Fibroblast of villous mesenchyme (primary cell): ENCODE measurements at regions not wholly inside any gene's neighbourhood (a gene's known extent, or its start where the extent isn't known, plus 50 kb on each side); places are given as distances from the start of the nearest gene placed in this dataset.
"Not testable (repeated sequence)": the region's sequence is repeated elsewhere in the genome, so short reads cannot be mapped to it uniquely, and the experiment has no call there.

Experiments used
- DNase-seq: peaks from one replicate; pipeline ENCODE4 v3.0.0-alpha.2; 2010; ENCODE audit warnings: low read depth
- H3K4me3 ChIP-seq: 2 replicates; pipeline ENCODE4 v1.5.1; 2011; ENCODE audit warnings: low read depth, mild to moderate bottlenecking, low read length
- TF ChIP-seq, protein P1 (sequence below): IDR thresholded peaks from 2 replicates; pipeline ENCODE4 v1.5.1; 2012; ENCODE audit warnings: low read depth, mild to moderate bottlenecking, low read length; ENCODE audit not compliant: insufficient read depth

DNA sequence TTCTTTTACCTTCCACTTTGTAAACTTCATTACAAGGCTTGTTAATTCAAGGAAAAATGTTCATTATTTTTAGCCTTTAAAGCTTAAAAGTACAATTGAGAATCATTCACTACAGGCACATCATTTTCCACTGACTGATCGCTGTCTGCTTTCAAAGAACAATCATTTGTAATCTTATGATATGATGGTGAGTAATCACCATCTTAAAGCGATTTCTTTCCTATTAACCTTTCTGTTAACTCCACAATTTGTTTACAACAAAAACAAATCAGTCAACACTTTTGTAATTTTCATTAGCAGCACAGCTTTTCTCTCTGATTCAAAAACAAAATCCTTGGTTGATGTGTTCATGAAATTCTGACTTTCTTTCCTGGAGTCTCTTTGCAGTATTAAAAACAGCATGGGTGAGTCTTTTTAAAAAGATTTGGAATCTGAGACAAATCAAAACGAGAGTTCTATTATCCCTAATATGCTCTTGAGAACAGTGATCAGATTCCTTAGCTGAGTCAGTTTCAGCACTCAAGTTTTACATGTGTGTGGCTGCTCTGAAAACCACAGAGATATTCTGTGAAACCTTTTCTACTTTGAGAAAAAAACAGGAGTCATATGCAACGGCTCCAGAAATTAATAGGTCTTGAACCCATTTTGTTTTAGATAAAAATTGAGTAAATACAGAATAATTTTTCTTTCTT is 145.8 kb upstream of the TMPRSS15 start:
- TF ChIP-seq, protein P1, sequence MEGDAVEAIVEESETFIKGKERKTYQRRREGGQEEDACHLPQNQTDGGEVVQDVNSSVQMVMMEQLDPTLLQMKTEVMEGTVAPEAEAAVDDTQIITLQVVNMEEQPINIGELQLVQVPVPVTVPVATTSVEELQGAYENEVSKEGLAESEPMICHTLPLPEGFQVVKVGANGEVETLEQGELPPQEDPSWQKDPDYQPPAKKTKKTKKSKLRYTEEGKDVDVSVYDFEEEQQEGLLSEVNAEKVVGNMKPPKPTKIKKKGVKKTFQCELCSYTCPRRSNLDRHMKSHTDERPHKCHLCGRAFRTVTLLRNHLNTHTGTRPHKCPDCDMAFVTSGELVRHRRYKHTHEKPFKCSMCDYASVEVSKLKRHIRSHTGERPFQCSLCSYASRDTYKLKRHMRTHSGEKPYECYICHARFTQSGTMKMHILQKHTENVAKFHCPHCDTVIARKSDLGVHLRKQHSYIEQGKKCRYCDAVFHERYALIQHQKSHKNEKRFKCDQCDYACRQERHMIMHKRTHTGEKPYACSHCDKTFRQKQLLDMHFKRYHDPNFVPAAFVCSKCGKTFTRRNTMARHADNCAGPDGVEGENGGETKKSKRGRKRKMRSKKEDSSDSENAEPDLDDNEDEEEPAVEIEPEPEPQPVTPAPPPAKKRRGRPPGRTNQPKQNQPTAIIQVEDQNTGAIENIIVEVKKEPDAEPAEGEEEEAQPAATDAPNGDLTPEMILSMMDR = no peak
- no peak for DNase-seq
- H3K4me3 ChIP-seq = no peak overlapping the region

DNA sequence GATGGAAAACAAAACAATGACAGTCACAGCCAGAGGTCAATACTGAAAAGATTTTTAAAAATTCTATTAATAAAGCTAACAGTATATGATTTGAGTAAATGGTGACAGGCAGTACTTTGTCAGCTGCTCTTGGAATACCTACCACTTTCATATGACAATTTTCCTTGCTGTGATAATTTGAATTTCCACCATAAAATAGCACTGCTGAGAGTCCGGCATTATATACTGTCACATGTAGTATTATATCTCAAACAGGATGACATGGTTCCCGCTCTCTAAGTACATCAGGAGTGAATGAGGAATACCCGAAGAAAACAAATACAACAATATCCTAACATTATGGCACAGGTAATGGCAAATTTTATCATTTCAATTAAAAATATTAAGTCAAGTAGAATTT is 146.8 kb upstream of the TMPRSS15 start:
- TF ChIP-seq, protein P1 = no peak
- H3K4me3 ChIP-seq = no peak overlapping the region
- DNase-seq = no peak

DNA sequence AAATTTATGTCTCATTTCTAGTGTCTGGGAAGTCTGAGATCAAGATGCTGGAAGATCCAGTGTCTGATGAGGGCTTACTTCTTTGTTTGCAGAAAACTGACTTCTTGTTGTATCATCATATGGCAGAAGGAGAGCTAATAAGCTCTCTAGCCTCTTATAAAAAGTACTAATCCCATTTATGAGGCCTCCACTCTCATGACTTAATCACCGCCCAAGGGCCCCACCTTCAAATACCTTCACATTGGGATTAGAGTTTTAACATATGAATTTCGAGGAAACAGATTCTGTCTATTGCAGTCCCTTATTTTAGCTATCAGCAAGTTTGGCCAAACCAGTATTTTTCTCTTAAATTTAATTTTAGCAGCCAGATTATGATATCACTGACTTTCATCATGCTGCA is 150.2 kb upstream of the TMPRSS15 start:
- DNase-seq = no peak
- TF ChIP-seq, protein P1 = no peak
- no peak overlapping the region for H3K4me3 ChIP-seq

DNA sequence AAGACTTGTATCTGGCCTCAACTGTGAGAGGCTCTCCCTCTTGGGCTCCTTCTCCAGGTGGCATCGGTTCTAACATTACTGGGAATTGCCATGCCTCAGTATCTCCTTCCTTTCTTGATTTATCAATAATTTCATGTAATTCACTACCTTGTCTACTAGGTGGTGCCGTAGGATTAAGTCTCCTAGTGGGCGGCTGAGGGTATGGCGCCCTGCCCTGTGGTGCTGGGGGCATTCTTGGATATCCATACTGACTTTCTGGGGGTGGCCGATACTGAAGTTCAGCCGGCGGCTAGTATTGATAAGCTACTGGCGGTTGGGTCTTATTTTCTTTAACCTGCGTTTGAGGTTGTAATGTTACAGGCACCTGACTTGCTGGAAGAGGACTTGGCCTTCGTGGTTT is 164.2 kb upstream of the TMPRSS15 start:
- not testable (repeated sequence) for H3K4me3 ChIP-seq, DNase-seq

DNA sequence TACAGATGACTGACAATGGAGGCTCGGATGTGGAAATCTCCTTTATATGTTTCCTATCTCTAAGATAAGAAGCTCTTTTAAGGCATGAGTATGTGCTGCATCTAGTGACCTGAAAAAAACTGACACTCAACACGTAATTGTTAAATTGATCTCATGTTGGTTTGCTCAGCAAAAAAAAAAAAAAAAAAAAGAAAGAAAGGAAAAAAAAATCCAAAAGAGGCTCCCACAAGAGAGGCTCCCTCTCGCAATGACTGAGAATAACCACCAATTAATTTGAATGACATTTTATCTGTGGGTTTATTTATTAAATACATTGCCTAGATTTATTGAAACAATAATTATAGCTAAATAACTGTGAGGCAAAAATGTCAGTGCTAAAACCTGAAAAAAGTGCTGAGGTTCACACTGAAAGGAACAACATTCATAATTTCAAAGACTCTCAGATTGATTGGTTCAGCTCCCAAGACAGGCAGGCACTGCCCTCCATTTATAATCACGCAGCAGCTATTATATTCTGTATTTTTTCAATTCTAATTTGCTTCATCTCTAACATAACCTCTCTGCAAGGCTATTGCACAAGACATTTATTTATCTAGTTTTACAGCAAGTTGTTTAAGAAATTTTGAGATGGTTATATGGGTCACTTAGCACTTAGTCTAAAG is 184.5 kb upstream of the TMPRSS15 start:
- TF ChIP-seq, protein P1 = no peak
- H3K4me3 ChIP-seq = no peak overlapping the region
- no peak for DNase-seq

DNA sequence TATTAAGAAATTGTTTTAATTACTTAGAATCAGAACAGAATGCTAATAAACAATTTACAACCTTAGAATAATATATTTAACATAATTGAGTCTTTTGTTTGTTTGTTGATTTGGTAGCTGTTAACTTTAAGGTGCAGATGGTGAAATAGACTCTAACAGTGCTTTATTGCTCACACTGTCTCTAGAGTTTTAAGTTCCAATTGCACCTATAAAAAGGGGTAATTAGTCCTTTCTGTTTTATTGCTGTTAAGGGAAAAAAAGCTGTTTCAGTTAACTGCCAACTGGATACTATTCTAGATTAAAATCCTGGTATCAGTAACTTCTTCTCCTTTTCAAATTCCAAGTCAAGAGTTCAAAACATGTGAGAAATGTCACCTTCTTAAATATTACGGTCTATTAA is 197.6 kb upstream of the TMPRSS15 start:
- DNase-seq = no peak

DNA sequence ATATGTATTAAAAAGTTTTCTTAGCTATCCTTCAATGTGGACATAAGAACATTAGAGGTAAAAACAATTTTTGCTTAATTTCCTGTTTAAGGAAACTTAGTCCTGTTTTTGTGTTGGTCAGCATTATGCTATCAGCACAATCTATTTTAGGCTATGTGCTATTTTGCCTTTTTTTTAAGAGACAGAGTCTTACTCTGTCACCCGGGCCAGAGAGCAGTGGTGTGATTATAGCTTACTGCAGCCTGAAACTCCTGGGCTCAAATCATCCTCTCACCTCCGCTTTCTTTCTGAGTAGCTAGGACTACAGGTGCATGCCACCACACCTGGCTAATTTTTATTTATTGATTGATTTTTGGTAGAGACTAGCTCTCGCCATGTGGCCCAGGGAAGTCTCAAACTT is 199.1 kb upstream of the TMPRSS15 start:
- no peak overlapping the region for H3K4me3 ChIP-seq
- DNase-seq = no peak
- TF ChIP-seq, protein P1 = no peak

More for the DNA sequence above, 197.6 kb upstream of the TMPRSS15 start:
- H3K4me3 ChIP-seq = no peak overlapping the region
- TF ChIP-seq, protein P1 = no peak
